SU-DHL-6 (cell line): ENCODE measurements at regions not wholly inside any gene's neighbourhood (a gene's known extent, or its start where the extent isn't known, plus 50 kb on each side); places are given as distances from the start of the nearest gene placed in this dataset.

Experiments
- CTCF ChIP-seq: fragments of 200-600 bp; sonication (generic); IDR thresholded peaks from one replicate; pipeline ENCODE4 v1.5.1; 2017; ENCODE audit warnings: antibody characterized with exemption, mild to moderate bottlenecking, low read length, moderate library complexity; ENCODE audit not compliant: insufficient read depth, poor library complexity, severe bottlenecking
- EZH2phosphoT487 ChIP-seq: fragments of 200-600 bp; sonication (generic), shearing (Covaris generic); conservative IDR thresholded peaks from 2 replicates; pipeline ENCODE4 v1.6.1; 2018; ENCODE audit warnings: mild to moderate bottlenecking, antibody characterized with exemption, low read length, moderate library complexity, mixed read lengths

GRCh38 chr3:59189526-59189925 lies 139.7 kb upstream of the CFAP20DC start:
- TF ChIP-seq CTCF (no peak), EZH2phosphoT487 (no peak)
